ENCODE measurements at regions not wholly inside any gene's neighbourhood (a gene's known extent, or its start where the extent isn't known, plus 50 kb on each side); places are given as distances from the start of the nearest gene placed in this dataset.
"Not testable (repeated sequence)": the region's sequence is repeated elsewhere in the genome, so short reads cannot be mapped to it uniquely, and the experiment has no call there.

- no peak for DNase-seq (ENCODE audit: low read depth)
Observed at GRCh38 chr1:65590279-65590678, 169.8 kb downstream of the LEPR start.

- no peak for DNase-seq (ENCODE audit: low read depth)
Observed at GRCh38 chr1:65593516-65593915, 173.0 kb downstream of the LEPR start.

- no peak for DNase-seq (ENCODE audit: low read depth)
Observed at GRCh38 chr1:65595724-65596123, 175.3 kb downstream of the LEPR start.

- no peak for DNase-seq (ENCODE audit: low read depth)
Observed at GRCh38 chr1:65596768-65597167, 176.3 kb downstream of the LEPR start.

GRCh38 chr1:65605621-65606020, 185.2 kb downstream of the LEPR start:
- no peak for DNase-seq (ENCODE audit: low read depth)

GRCh38 chr1:65606426-65606825, 186.0 kb downstream of the LEPR start:
- DNase-seq (ENCODE audit: low read depth) = no peak

- DNase-seq (ENCODE audit: low read depth) = no peak
Observed at GRCh38 chr1:65613884-65614283, 178.8 kb upstream of the PDE4B start.

- DNase-seq (ENCODE audit: low read depth) = no peak
Observed at GRCh38 chr1:65615859-65616258, 176.8 kb upstream of the PDE4B start.

- DNase-seq (ENCODE audit: low read depth) = not testable (repeated sequence)
Observed at GRCh38 chr1:65621721-65622120, 171.0 kb upstream of the PDE4B start.

GRCh38 chr1:65623895-65624294, 168.8 kb upstream of the PDE4B start:
- DNase-seq (ENCODE audit: low read depth) = no peak

GRCh38 chr1:65625528-65625927, 167.2 kb upstream of the PDE4B start:
- DNase-seq (ENCODE audit: low read depth) = no peak

GRCh38 chr1:65626003-65626402, 166.7 kb upstream of the PDE4B start:
- DNase-seq (ENCODE audit: low read depth) = no peak

GRCh38 chr1:65629788-65630187, 162.9 kb upstream of the PDE4B start:
- no peak for DNase-seq (ENCODE audit: low read depth)

GRCh38 chr1:65630855-65631254, 161.8 kb upstream of the PDE4B start:
- DNase-seq (ENCODE audit: low read depth) = no peak

GRCh38 chr1:65632235-65632634, 160.5 kb upstream of the PDE4B start:
- DNase-seq (ENCODE audit: low read depth) = no peak

GRCh38 chr1:65640046-65640445, 152.6 kb upstream of the PDE4B start:
- no peak for DNase-seq (ENCODE audit: low read depth)

- not testable (repeated sequence) for DNase-seq (ENCODE audit: low read depth)
Observed at GRCh38 chr1:65649185-65649584, 143.5 kb upstream of the PDE4B start.

GRCh38 chr1:65650682-65651081, 142.0 kb upstream of the PDE4B start:
- DNase-seq (ENCODE audit: low read depth) = no peak

- not testable (repeated sequence) for DNase-seq (ENCODE audit: low read depth)
Observed at GRCh38 chr1:65654526-65654925, 138.2 kb upstream of the PDE4B start.

- not testable (repeated sequence) for DNase-seq (ENCODE audit: low read depth)
Observed at GRCh38 chr1:65657609-65658008, 135.1 kb upstream of the PDE4B start.

GRCh38 chr1:65658122-65658521, 134.6 kb upstream of the PDE4B start:
- DNase-seq (ENCODE audit: low read depth) = no peak

- DNase-seq (ENCODE audit: low read depth) = no peak
Observed at GRCh38 chr1:65668368-65668767, 124.3 kb upstream of the PDE4B start.

- DNase-seq (ENCODE audit: low read depth) = no peak
Observed at GRCh38 chr1:65670518-65670917, 122.2 kb upstream of the PDE4B start.

- no peak for DNase-seq (ENCODE audit: low read depth)
Observed at GRCh38 chr1:65674522-65674921, 118.2 kb upstream of the PDE4B start.

GRCh38 chr1:65679773-65680172, 112.9 kb upstream of the PDE4B start:
- DNase-seq (ENCODE audit: low read depth) = no peak

Measured in activated T-helper 9 cell treated with anti-CD3 and anti-CD28 coated beads, Interleukin-2, amount 50 U/mL, for 16 hours (primary cell).